KMS-11 (cell line): ENCODE measurements at regions not wholly inside any gene's neighbourhood (a gene's known extent, or its start where the extent isn't known, plus 50 kb on each side); places are given as distances from the start of the nearest gene placed in this dataset.

Experiments
- H2AFZ ChIP-seq: fragments of 200-600 bp; sonication (generic); 2 replicates; pipeline ENCODE4 v1.6.1; 2016; ENCODE audit warnings: antibody characterized with exemption, mixed run types, low read depth
- H3K27ac ChIP-seq: fragments of 200-600 bp; sonication (generic); 2 replicates; pipeline ENCODE4 v1.6.1; 2016; ENCODE audit warnings: mild to moderate bottlenecking, mixed run types
- H3K27me3 ChIP-seq: fragments of 200-600 bp; sonication (generic); 2 replicates; pipeline ENCODE4 v1.6.1; 2017; ENCODE audit warnings: mild to moderate bottlenecking, low read depth, mixed run types, moderate library complexity; ENCODE audit not compliant: insufficient read depth
- H3K36me3 ChIP-seq: fragments of 200-600 bp; sonication (generic); 2 replicates; pipeline ENCODE4 v1.6.1; 2017; ENCODE audit warnings: mild to moderate bottlenecking, mixed run types; ENCODE audit not compliant: insufficient read depth
- H3K4me1 ChIP-seq: fragments of 200-600 bp; sonication (generic); 2 replicates; pipeline ENCODE4 v1.6.1; 2016; ENCODE audit warnings: mild to moderate bottlenecking, low read depth, mixed run types; ENCODE audit not compliant: poor library complexity, severe bottlenecking
- H3K4me2 ChIP-seq: fragments of 200-600 bp; sonication (generic); 2 replicates; pipeline ENCODE4 v1.7.0; 2016; ENCODE audit warnings: mild to moderate bottlenecking, mixed run types
- H3K4me3 ChIP-seq: fragments of 200-600 bp; sonication (generic); IDR thresholded peaks from 2 replicates; pipeline ENCODE4 v1.6.1; 2017; ENCODE audit warnings: low read depth, low read length, mixed read lengths; ENCODE audit not compliant: insufficient read depth
- H3K79me2 ChIP-seq: fragments of 200-600 bp; sonication (generic); 2 replicates; pipeline ENCODE4 v1.6.1; 2016; ENCODE audit warnings: low read depth, mixed run types; ENCODE audit not compliant: insufficient read depth
- H3K9ac ChIP-seq: fragments of 200-600 bp; sonication (generic); 2 replicates; pipeline ENCODE4 v1.6.1; 2016; ENCODE audit warnings: mild to moderate bottlenecking, mixed run types
- H4K20me1 ChIP-seq: fragments of 200-600 bp; sonication (generic); 2 replicates; pipeline ENCODE4 v1.6.1; 2016; ENCODE audit warnings: mild to moderate bottlenecking, mixed run types; ENCODE audit not compliant: insufficient read depth
- CTCF ChIP-seq: fragments of 200-600 bp; sonication (generic); conservative IDR thresholded peaks from 2 replicates; pipeline ENCODE4 v1.6.1; 2017; ENCODE audit warnings: low read depth, mild to moderate bottlenecking, antibody characterized with exemption, low read length, moderate library complexity, mixed read lengths

- Histone ChIP-seq H3K36me3 (no peaks in the 10 kb centered on the region), H3K4me2 (no peak overlapping the region), H3K27me3 (no peaks in the 10 kb centered on the region), H4K20me1 (no peaks in the 10 kb centered on the region), H3K4me1 (no peaks in the 10 kb centered on the region), H3K4me3 (no peak overlapping the region), H3K79me2 (no peaks in the 10 kb centered on the region), H3K27ac (no peak overlapping the region), H2AFZ (no peak overlapping the region), H3K9ac (no peak overlapping the region)
- TF ChIP-seq CTCF, result no peak
These were observed 423.0 kb upstream of the KIF2A start for GRCh38 chr5:61882901-61883500.

- H2AFZ ChIP-seq, result no peak overlapping the region
- TF ChIP-seq CTCF, result no peak
- no peak overlapping the region for H3K4me3 ChIP-seq
- H4K20me1 ChIP-seq, result no peaks in the 10 kb centered on the region
- H3K4me1 ChIP-seq, result no peaks in the 10 kb centered on the region
- H3K36me3 ChIP-seq, result no peaks in the 10 kb centered on the region
- no peaks in the 10 kb centered on the region for H3K79me2 ChIP-seq
- no peaks in the 10 kb centered on the region for H3K27me3 ChIP-seq
- no peak overlapping the region for H3K9ac ChIP-seq
- no peak overlapping the region for H3K4me2 ChIP-seq
- H3K27ac ChIP-seq, result no peak overlapping the region
These were observed 421.7 kb upstream of the KIF2A start for GRCh38 chr5:61884252-61884855.

- H4K20me1 ChIP-seq, result no peaks in the 10 kb centered on the region
- H3K79me2 ChIP-seq, result no peaks in the 10 kb centered on the region
- H3K4me1 ChIP-seq, result no peaks in the 10 kb centered on the region
- no peak overlapping the region for H3K4me3 ChIP-seq
- no peak for TF ChIP-seq CTCF
- H3K4me2 ChIP-seq, result no peak overlapping the region
- H3K27ac ChIP-seq, result no peak overlapping the region
- no peaks in the 10 kb centered on the region for H3K36me3 ChIP-seq
- no peak overlapping the region for H3K9ac ChIP-seq
- no peaks in the 10 kb centered on the region for H3K27me3 ChIP-seq
- no peak overlapping the region for H2AFZ ChIP-seq
These were observed 419.8 kb upstream of the KIF2A start for GRCh38 chr5:61886214-61886613.

GRCh38 chr5:61887271-61887670, 418.7 kb upstream of the KIF2A start:
- H3K36me3 ChIP-seq, result no peaks in the 10 kb centered on the region
- H3K27ac ChIP-seq, result no peak overlapping the region
- H3K27me3 ChIP-seq, result no peaks in the 10 kb centered on the region
- TF ChIP-seq CTCF, result no peak
- H2AFZ ChIP-seq, result no peak overlapping the region
- H3K9ac ChIP-seq, result no peak overlapping the region
- no peak overlapping the region for H3K4me2 ChIP-seq
- no peaks in the 10 kb centered on the region for H3K79me2 ChIP-seq
- H3K4me1 ChIP-seq, result no peaks in the 10 kb centered on the region
- no peaks in the 10 kb centered on the region for H4K20me1 ChIP-seq
- H3K4me3 ChIP-seq, result no peak overlapping the region
